ENCODE measurements at regions not wholly inside any gene's neighbourhood (a gene's known extent, or its start where the extent isn't known, plus 50 kb on each side); places are given as distances from the start of the nearest gene placed in this dataset.
"Not testable (repeated sequence)": the region's sequence is repeated elsewhere in the genome, so short reads cannot be mapped to it uniquely, and the experiment has no call there.

DNA sequence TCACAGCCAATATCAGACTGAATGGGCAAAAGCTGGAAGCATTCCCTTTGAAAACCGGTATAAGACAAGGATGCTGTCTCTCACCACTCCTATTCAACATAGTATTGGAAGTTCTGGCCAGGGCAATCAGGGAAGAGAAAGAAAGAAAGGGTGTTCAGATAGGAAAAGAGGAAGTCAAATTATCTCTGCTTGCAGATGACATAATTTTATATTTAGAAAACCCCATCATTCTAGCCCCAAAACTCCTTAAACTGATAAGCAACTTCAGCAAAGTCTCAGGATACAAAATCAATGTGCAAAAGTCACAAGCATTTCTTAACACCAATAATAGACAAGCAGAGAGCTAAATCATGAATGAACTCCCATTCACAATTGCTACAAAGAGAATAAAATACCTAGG lies 461.7 kb downstream of the PDGFC start:
- in situ Hi-C loops (cut with HindIII; ENCODE audit: low sequenced_read_pairs), result not testable (repeated sequence)

DNA sequence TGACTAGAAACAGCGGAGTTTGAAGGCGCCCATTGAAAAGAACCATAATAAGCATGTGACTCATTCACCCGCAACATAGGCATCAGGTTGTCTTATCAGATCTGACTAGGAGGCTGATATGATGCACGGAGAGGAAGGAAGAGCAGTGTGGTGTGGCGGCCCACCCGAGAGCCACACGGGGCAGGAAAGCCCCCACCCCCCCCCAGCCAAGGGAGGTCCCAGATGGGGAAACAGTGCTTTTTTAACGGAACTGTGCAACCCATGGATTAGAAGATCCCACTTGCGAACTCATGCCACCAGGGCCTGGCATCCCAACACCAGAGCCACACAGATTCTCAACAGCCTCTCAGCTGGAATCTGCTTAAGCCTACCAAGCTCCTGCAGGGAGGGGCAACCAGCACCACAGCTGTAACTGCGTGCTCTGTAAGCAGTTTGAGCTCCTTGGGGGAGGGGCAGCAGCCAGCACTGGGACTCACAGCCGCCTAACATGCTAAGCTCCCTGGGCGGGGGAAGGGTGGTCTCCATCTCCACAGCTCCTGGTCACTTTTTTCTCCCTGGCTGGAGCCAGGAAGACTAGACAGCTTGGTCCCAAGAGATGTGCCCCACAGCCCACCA lies 466.2 kb downstream of the PDGFC start:
- in situ Hi-C loops (cut with HindIII; ENCODE audit: low sequenced_read_pairs), result no loop called here

DNA sequence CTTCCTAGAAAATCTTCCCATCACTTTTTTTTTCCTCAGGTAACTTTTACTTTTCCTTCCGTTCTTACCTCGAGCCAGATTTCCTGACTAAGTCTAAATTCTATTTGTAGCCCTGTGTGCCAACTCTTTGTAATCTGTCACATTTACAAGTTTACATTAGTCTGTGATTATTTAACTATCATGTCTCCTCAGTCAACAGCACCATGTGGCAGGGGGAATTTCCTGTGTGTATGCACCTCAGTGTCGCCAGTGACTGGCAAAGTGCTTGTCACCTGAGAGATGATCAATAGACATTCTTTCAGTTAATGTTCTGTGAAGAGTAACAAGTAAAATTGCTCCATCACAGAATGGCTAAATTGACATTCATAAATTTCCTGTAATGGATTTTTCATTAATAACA lies 468.5 kb downstream of the PDGFC start:
- in situ Hi-C loops (cut with HindIII; ENCODE audit: low sequenced_read_pairs), result no loop called here

DNA sequence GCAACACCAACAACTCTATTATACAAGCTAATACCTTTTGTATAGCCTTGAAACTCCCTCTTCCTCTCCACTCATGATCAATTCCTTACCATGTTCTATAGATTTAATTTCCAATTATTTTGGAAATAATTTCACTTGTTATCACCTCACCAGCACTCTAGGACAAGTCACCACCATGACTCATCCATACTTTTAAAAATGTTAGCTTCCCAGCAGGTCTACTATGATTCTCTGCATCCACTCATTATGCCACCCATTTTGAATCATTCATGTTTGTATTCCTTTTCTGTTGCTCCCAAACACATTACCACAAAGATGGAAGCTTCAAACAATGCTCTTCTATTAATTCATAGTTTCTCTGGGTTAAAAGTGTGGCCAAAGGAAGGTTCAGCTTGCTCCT lies 469.6 kb downstream of the PDGFC start:
- in situ Hi-C loops (cut with HindIII; ENCODE audit: low sequenced_read_pairs), result no loop called here

DNA sequence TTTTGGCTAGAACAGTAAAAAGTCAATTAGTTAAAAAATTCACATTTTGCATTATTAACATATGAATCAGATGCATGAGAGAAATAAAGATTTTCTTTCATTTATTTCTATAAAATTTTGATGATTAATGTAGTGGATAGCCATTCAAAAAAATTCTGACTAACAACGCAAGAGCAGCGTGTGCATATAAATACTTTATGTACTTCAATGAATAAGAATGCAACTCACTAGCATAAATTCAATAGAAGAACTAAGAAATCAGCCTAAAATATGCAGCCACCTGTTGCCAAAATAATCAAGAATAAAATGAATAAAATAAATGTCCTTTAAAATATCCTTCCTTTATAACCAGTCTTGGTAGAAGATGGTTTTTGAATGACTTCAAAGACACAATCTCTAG lies 471.9 kb downstream of the PDGFC start:
- in situ Hi-C loops (cut with HindIII; ENCODE audit: low sequenced_read_pairs), result no loop called here

DNA sequence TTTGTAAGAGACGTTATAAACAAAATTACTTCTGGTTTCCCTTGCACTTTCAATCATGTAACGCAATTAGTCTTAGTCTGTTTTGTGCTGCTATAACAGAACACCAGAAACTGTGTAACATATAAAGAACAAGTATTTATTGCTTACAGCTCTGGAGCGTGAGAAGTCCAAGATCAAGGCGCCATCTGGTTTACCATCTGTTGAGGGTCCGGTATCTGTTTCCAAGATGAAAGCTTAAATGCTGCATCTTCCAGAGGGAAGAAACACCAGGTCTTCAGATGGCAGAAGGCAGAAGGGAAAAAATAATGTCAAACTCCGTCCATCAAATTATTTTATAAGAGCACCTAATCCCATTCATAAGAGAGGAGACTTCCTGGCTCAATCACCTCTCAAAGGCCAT lies 474.1 kb downstream of the PDGFC start:
- in situ Hi-C loops (cut with HindIII; ENCODE audit: low sequenced_read_pairs), result no loop called here

DNA sequence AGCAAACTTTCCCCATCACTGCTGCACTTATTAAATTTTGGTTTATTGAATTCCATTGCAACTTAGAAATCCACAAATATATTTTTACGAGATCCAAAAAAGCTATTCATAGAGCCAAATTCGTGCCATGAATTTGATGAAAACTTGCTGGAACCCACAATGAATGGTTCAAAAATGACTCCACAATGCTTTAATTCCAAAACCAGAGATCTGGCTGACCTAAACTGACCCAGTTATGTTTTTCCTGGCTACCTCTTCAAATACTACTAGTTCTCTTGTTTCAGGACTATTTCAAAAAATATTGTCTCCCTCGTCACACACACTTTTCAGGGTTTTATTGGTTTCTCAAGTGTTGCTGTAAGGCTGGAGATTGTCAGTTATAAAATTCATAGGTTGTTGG lies 474.8 kb downstream of the PDGFC start:
- in situ Hi-C loops (cut with HindIII; ENCODE audit: low sequenced_read_pairs), result no loop called here

DNA sequence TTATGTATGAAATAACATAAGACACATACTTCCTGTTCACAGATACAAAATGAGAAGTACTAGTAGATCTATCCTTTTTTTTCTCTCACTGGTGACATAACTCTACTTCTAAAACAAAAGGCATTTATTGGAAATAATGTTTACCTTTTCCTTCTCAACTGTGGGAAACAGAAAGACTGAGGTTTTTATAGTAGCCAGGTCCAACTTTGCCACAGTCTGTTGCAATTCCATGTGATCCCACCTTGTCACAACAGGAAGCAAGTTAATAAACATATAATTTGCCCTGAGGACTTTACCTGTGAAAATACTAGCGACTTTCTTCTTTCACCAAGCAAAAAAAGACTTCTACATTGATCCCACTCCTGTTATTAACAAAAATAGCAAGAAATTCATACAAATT lies 475.8 kb downstream of the PDGFC start:
- in situ Hi-C loops (cut with HindIII; ENCODE audit: low sequenced_read_pairs), result no loop called here

DNA sequence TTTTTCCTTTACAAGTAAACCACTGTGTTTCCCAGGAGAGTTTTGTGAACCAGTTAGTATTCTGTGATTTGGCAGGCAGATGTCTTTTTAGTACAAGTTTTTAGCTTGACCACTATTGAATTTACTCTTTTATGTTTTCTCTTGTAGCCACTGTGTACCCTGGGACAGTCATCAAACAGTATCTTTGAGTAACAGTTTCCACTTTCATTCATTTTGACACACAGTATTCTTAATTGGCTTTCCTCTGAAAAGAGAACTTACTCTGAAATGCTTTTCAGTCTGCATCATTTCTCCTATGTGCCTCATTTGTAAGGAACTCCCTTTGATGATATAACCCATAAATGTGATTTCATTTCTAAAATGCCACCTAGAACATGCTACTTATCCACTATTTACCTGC lies 476.5 kb downstream of the PDGFC start:
- in situ Hi-C loops (cut with HindIII; ENCODE audit: low sequenced_read_pairs), result no loop called here

DNA sequence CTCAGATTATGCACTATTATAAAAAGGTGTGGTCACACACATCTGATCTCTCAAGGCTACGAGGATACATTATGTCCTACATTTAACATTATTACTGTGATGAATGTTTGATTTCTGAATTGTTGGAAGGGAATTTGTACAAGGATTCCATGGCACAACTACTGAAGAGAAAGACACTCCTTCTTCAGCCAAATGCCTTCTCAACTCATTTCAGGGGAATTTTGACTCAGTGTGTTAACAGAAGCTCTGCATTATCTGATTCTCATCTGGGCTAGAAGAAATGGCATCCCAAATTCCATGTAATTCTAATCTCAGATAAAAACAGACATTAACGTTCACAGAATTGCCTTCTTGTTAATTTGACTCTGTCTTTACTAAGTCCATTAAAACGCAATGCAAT lies 477.7 kb downstream of the PDGFC start:
- in situ Hi-C loops (cut with HindIII; ENCODE audit: low sequenced_read_pairs), result no loop called here

DNA sequence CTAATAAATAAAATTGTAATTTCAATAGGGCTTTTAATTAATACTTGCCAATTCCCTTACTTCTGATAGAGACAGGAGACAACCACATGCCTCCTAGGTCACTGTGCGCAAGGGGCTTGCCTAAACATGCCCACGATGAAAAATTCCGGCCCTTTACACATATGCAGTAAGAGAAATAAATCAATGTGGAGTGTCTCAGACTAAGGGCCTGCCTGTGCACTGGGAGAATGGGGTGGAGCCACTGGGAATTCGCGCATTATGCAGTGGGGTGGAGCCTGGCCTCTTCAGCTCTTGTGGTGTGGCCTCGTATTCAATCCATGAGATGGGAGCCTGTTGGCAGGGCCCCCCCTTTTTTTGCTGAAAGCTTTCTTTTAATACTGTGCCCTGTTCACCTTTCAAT lies 484.5 kb downstream of the PDGFC start:
- in situ Hi-C loops (cut with HindIII; ENCODE audit: low sequenced_read_pairs), result no loop called here

DNA sequence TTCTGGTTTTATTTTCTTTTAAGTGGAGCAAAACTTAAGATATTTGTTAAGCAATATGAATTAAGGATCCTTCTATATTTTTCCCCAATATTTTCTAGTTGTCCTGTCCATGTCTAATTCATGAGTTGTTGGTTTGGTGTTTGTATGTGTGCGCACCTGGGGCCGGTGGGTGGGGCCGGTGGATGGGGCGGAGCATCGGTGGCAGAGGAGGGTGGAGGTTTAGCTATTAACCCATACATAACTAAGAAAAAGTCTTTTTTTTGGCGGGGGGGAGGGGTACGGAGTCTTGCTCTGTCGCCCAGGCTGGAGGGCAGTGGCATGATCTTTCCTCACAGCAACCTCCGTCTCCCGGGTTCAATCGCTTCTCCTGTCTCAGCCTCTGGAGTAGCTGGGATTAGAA lies 489.8 kb downstream of the PDGFC start:
- in situ Hi-C loops (cut with HindIII; ENCODE audit: low sequenced_read_pairs), result no loop called here

DNA sequence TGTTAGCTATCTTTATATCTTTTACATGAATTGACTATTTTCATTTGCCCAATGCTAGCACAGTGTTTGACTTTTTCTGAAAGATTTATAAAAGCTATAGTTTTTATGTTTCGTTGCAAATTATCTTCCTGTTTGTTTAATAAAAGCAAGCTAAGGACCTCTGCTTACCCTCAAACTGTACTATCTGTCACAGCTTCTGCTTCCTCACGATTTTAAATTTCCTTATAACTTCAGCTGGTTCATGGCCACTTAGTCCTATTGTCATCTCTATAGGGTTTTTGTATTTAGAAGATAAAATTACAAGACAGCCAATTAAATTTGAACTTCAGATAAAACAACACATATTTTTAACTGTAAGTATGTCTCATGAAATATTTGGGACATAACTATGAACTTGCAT lies 494.0 kb downstream of the PDGFC start:
- in situ Hi-C loops (cut with HindIII; ENCODE audit: low sequenced_read_pairs), result no loop called here

DNA sequence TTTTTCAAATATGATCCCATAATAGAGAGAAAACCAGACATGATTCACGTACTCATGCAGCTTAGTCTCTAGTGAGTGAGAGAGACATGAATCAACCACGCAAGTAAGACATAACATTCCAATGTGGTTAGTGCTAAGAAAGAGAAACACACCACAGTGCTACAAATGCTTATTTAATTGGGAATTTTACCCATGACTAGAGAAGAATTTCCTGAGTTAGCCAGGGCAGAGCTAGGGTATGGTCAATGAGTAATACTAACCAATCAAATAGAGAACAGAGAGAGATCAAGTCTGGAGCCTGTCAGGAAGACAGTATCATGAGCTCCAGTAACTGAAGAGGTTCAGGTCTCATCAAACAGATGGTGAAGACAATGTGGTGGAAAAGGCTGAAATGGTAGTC lies 495.2 kb downstream of the PDGFC start:
- in situ Hi-C loops (cut with HindIII; ENCODE audit: low sequenced_read_pairs), result no loop called here

DNA sequence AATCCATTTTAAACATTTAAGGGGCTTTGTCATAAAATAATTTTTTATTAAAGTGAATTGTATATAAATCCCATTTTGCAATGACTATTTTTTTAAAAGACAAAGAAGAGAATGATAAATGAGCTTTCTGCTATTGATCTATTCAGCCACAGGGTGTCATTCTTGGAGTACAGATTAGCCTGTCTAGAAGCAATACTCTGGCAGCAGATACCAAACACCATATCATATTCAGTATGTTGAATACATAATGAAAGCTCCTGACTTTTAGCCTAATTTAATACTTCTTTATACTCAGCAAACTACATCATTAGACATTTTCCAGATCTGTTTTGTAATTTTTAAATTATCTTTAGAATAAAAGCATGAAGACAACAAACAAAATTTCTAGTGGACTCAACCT lies 496.3 kb downstream of the PDGFC start:
- in situ Hi-C loops (cut with HindIII; ENCODE audit: low sequenced_read_pairs), result no loop called here

DNA sequence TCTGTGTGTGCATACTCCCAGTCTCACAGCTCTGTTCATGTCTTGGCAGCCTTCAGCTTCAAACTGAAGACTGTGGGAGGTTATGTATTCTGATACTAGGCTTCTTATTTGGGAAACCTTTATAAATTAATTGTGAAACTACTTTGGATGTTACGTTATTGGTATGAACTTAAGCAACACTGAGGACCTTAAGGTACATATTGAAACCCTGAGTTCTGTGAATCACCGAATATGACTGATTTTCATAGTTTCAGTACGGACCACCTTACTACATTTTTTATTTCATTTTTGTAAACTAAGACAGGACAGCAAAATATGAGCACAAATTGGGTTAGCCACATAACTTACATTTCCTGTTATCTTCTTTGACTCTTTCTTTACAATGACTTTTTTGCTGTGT lies 498.4 kb downstream of the PDGFC start:
- in situ Hi-C loops (cut with HindIII; ENCODE audit: low sequenced_read_pairs), result no loop called here

DNA sequence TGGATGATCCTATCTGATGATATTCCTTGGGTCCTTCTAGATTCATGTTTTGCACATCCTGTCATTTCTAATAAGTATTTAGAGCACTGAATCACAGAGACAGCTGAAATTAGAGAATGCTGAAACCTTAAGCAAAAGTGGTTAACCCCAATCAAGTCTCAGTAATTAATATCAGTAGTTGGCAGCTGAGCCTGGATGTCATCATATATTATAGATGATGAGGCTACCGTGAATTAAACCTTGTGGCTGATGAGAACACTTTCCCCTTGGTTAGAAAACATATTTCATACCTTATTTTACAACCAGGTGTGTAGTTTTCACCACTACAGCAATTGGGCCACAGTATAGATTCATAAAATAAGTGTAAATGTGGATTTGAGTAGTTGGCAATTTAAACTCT lies 499.0 kb downstream of the PDGFC start:
- in situ Hi-C loops (cut with HindIII; ENCODE audit: low sequenced_read_pairs), result no loop called here

DNA sequence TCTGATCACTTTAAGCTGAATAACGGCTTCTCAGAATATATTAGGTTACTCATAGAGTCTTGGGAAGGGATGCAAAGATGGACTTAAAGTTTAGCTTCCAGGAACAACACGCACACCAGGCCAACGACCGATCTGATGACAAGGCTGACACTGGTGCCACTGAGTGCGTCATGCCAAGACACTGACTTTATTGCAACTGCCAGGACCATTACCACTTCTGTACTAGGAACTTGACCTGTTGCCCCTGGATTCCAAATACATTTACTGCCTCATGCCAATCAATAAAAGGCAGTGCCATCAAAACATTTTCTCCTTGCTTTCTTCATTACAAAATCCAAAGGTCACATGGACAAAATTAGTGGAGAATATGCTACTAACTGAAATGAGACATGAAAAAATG lies 505.9 kb upstream of the CTSO start:
- in situ Hi-C loops (cut with HindIII; ENCODE audit: low sequenced_read_pairs), result no loop called here

DNA sequence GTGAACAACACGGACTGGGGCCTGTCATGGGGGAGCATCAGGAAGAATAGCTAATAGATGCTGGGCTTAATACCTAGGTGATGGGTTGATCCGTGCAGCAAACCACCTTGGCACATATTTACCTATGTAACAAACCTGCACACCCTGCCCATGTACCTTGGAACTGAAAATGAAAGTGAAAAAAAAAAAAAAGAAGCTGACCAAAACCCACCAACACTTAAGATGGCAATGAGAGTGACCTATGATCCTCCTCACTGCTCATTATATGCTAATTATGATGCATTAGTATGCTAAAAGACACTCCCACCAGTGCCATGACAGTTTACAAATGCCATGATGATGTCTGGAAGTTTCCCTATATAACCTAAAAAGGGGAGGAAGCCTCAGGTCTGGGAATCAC lies 503.2 kb upstream of the CTSO start:
- in situ Hi-C loops (cut with HindIII; ENCODE audit: low sequenced_read_pairs), result no loop called here

DNA sequence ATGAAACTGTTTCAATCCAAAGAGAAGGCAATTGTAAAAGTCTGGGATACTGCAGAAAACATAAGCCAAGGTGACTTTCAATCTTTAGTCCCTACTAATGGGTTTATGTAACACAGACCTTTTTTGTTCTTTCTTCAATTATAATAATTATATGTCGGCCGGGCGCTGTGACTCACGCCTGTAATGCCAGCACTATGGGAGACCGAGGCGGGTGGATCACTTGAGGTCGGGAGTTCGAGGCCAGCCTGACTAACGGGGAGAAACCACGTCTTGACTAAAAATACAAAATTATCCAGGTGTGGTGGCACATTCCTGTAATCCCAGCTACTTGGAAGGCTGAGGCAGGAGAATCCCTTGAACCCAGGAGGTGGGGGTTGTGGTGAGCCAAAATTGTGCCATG lies 489.8 kb upstream of the CTSO start:
- in situ Hi-C loops (cut with HindIII; ENCODE audit: low sequenced_read_pairs), result no loop called here

DNA sequence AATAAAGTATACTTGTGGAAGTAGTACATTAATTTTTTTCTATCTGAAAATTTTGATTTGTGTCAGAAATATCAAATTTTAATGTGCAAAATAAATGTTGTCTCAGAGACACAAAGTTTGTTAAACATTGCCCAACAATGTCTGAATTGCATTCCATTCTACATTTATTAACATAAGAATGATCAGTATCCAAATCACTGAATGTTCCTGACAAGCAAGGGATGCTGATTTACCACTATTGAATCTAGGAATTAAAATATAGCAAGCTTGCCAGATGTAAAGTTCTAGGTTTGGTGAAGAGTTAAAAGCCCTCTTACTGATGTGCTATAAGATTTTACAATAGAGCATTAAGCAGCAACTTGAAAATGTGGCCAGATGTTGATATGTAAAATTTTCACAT lies 489.2 kb upstream of the CTSO start:
- in situ Hi-C loops (cut with HindIII; ENCODE audit: low sequenced_read_pairs), result no loop called here

DNA sequence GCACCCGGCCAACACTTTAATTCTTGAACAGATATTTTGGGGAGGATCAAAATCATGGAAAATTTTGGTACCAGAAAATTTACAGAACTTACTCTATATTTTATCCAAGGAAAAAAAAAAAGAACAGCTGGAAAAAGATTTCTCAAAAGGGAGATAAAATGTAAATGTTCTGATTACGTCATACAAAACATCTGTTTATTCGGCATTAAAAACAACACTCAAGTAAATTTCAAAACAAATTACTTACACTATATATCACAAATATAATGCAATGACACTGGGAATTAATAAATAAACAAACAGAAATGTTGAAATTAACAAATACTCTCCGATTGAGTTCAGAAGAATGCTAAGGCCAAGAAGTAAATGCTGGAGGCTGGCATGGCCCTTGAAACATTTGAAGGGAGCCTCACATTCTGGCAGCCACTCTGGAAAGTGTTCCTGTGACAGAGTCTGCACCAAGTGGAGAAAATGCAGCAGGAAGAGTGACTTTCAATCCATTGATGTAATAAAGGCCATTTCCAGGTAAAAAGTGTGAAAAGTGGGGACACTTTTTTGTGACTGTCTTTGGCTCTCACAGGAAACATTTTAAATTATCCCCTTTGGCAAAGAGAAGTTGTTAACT lies 486.0 kb upstream of the CTSO start:
- in situ Hi-C loops (cut with HindIII; ENCODE audit: low sequenced_read_pairs), result no loop called here

DNA sequence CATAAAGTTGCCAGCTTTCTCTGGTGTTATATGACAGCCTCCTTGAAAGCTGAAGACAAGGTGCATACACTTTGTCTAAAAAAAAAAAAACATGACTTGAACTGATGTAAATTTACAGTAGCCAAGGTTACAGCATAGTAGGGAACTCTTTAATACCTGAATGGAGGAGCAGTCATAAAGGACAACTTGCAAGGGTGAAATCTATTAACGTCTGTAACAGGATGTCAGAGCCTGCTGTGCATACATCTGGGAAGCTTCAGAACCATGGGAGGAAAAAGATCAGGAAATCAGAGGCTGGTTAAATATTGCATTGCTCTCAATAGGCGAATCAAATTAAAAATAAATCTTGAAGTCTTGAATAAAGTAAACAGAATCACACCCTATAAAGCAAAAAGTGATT lies 484.0 kb upstream of the CTSO start:
- in situ Hi-C loops (cut with HindIII; ENCODE audit: low sequenced_read_pairs), result no loop called here

Data from endothelial cell of hepatic sinusoid (primary cell).